Neural cell (in vitro differentiated cells): ENCODE measurements at regions not wholly inside any gene's neighbourhood (a gene's known extent, or its start where the extent isn't known, plus 50 kb on each side); places are given as distances from the start of the nearest gene placed in this dataset.

Experiments used
- EZH2 ChIP-seq: fragments of 200-600, 300-800 bp; shearing (Covaris generic), sonication (generic); IDR thresholded peaks from 2 replicates; pipeline ENCODE4 v1.6.1; 2014; ENCODE audit warnings: antibody characterized with exemption, low read length, borderline replicate concordance, mild to moderate bottlenecking; ENCODE audit not compliant: insufficient read depth, poor library complexity, severe bottlenecking
- TAF1 ChIP-seq: IDR thresholded peaks from 2 replicates; pipeline ENCODE4 v1.6.1; 2012; ENCODE audit warnings: low read depth
- TF ChIP-seq, protein P1 (sequence below): fragments of 450-650 bp; IDR thresholded peaks from 2 replicates; pipeline ENCODE4 v1.5.1; 2014; ENCODE audit warnings: antibody characterized with exemption, mild to moderate bottlenecking, moderate library complexity; ENCODE audit not compliant: poor library complexity, severe bottlenecking

DNA sequence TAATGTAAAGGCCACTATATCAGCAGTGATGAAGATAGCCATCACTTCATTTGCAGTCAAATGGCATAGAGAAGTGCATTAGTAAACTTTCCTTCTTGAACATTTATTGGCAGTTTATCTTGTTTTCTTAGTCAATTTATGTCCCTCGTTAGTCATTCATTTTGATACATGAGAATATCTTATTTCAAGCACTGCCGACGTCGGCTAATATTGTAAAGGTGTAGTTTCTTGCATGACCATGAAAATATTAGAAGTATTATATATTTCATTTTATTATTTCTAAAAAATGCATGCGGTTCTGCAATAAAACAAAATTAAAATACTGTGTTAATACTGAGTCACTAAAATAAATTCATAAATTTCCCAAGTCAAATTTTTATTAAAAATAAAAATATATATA is 751.6 kb upstream of the ROBO1 start:
- TF ChIP-seq TAF1 (no peak), EZH2 (no peak)
- TF ChIP-seq, protein P1, sequence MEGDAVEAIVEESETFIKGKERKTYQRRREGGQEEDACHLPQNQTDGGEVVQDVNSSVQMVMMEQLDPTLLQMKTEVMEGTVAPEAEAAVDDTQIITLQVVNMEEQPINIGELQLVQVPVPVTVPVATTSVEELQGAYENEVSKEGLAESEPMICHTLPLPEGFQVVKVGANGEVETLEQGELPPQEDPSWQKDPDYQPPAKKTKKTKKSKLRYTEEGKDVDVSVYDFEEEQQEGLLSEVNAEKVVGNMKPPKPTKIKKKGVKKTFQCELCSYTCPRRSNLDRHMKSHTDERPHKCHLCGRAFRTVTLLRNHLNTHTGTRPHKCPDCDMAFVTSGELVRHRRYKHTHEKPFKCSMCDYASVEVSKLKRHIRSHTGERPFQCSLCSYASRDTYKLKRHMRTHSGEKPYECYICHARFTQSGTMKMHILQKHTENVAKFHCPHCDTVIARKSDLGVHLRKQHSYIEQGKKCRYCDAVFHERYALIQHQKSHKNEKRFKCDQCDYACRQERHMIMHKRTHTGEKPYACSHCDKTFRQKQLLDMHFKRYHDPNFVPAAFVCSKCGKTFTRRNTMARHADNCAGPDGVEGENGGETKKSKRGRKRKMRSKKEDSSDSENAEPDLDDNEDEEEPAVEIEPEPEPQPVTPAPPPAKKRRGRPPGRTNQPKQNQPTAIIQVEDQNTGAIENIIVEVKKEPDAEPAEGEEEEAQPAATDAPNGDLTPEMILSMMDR = no peak
